ENCODE measurements at regions not wholly inside any gene's neighbourhood (a gene's known extent, or its start where the extent isn't known, plus 50 kb on each side); places are given as distances from the start of the nearest gene placed in this dataset.
A peak's percentile ranks its signal among the peaks of the same experiment; 100 is the strongest.

GRCh38 chr6:22466665-22467245 is 102.6 kb upstream of the HDGFL1 start:
- Histone ChIP-seq H3K27me3 (replicated peaks; ENCODE audit: control insufficient read depth, insufficient read depth, low read length) (no peaks in the 10 kb centered on the region), H3K9me3 (ENCODE audit: control insufficient read depth, low read length) (no peaks in the 10 kb centered on the region), H3K4me1 (ENCODE audit: control insufficient read depth, insufficient read depth, low read length) (peaks cover 8% of the 10 kb centered on the region), H3K9ac (ENCODE audit: low read length) (no peak overlapping the region), H3K36me3 (ENCODE audit: control insufficient read depth, insufficient read depth, low read length, severe bottlenecking) (no peaks in the 10 kb centered on the region), H3K4me3 (ENCODE audit: low read length) (no peak overlapping the region)
- DNase-seq (ENCODE audit: low read depth): no peak

- Histone ChIP-seq H3K4me1 (ENCODE audit: control insufficient read depth, insufficient read depth, low read length) (peaks cover 8% of the 10 kb centered on the region), H3K9me3 (ENCODE audit: control insufficient read depth, low read length) (no peaks in the 10 kb centered on the region), H3K27me3 (replicated peaks; ENCODE audit: control insufficient read depth, insufficient read depth, low read length) (no peaks in the 10 kb centered on the region), H3K36me3 (ENCODE audit: control insufficient read depth, insufficient read depth, low read length, severe bottlenecking) (no peaks in the 10 kb centered on the region), H3K9ac (ENCODE audit: low read length) (no peak overlapping the region), H3K4me3 (ENCODE audit: low read length) (no peak overlapping the region)
- DNase-seq (ENCODE audit: low read depth): no peak
These were observed 101.7 kb upstream of the HDGFL1 start for GRCh38 chr6:22467645-22468044.

DNA sequence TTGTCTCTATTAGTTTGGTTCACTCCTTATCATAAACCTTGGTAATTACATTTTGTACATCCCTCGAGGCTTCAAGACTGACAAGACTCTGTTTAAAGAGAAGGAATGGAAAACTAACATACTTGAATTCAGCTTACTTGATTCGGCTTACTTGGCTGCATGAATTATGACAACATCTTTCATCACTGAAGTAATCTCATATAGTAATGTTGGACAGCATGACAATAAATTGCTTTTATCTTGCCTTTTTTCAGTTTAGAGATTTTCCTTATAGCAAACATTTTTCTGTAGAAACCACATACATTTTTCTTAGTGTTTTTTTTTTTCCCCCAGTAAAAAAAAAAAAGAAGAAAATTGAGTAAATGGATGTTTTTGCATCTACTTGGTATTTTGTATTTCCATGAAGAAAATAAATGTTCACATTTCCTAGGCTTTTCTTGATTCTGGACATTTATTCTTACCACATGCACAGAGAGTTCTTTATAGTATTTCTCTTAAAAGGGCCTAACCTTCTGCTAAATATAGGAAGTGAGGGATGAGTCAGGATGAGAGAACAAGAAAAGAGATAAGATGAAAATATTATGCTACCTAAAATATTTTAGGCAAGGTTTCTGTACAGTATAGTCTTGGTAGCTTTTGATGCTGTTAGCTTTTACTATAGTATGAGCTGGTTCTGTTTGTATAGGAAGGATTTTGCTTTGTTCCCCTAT is 101.0 kb upstream of the HDGFL1 start:
- Histone ChIP-seq H3K4me3 (ENCODE audit: low read length) (no peak overlapping the region), H3K9ac (ENCODE audit: low read length) (no peak overlapping the region), H3K9me3 (ENCODE audit: control insufficient read depth, low read length) (no peaks in the 10 kb centered on the region), H3K36me3 (ENCODE audit: control insufficient read depth, insufficient read depth, low read length, severe bottlenecking) (no peaks in the 10 kb centered on the region), H3K4me1 (ENCODE audit: control insufficient read depth, insufficient read depth, low read length) (peaks cover 8% of the 10 kb centered on the region), H3K27me3 (replicated peaks; ENCODE audit: control insufficient read depth, insufficient read depth, low read length) (no peaks in the 10 kb centered on the region)
- peak; percentile 24 for DNase-seq (ENCODE audit: low read depth)

GRCh38 chr6:22470454-22471131 is 98.8 kb upstream of the HDGFL1 start:
- H3K36me3 ChIP-seq (ENCODE audit: control insufficient read depth, insufficient read depth, low read length, severe bottlenecking): no peaks in the 10 kb centered on the region
- no peak overlapping the region for H3K9ac ChIP-seq (ENCODE audit: low read length)
- H3K4me3 ChIP-seq (ENCODE audit: low read length): no peak overlapping the region
- H3K9me3 ChIP-seq (ENCODE audit: control insufficient read depth, low read length): no peaks in the 10 kb centered on the region
- no peaks in the 10 kb centered on the region for H3K27me3 ChIP-seq (replicated peaks; ENCODE audit: control insufficient read depth, insufficient read depth, low read length)
- DNase-seq (ENCODE audit: low read depth): no peak
- peaks cover 8% of the 10 kb centered on the region for H3K4me1 ChIP-seq (ENCODE audit: control insufficient read depth, insufficient read depth, low read length)

GRCh38 chr6:22471132-22471690 is 98.2 kb upstream of the HDGFL1 start:
- peaks cover 8% of the 10 kb centered on the region for H3K4me1 ChIP-seq (ENCODE audit: control insufficient read depth, insufficient read depth, low read length)
- no peaks in the 10 kb centered on the region for H3K9me3 ChIP-seq (ENCODE audit: control insufficient read depth, low read length)
- H3K27me3 ChIP-seq (replicated peaks; ENCODE audit: control insufficient read depth, insufficient read depth, low read length): no peaks in the 10 kb centered on the region
- H3K9ac ChIP-seq (ENCODE audit: low read length): no peak overlapping the region
- H3K36me3 ChIP-seq (ENCODE audit: control insufficient read depth, insufficient read depth, low read length, severe bottlenecking): no peaks in the 10 kb centered on the region
- DNase-seq (ENCODE audit: low read depth): peak; percentile 87
- peak overlapping the region; percentile 19 for H3K4me3 ChIP-seq (ENCODE audit: low read length)

- DNase-seq (ENCODE audit: low read depth): no peak
- H3K9ac ChIP-seq (ENCODE audit: low read length): no peak overlapping the region
- no peaks in the 10 kb centered on the region for H3K36me3 ChIP-seq (ENCODE audit: control insufficient read depth, insufficient read depth, low read length, severe bottlenecking)
- H3K27me3 ChIP-seq (replicated peaks; ENCODE audit: control insufficient read depth, insufficient read depth, low read length): no peaks in the 10 kb centered on the region
- no peak overlapping the region for H3K4me3 ChIP-seq (ENCODE audit: low read length)
- peaks cover 8% of the 10 kb centered on the region for H3K4me1 ChIP-seq (ENCODE audit: control insufficient read depth, insufficient read depth, low read length)
- H3K9me3 ChIP-seq (ENCODE audit: control insufficient read depth, low read length): no peaks in the 10 kb centered on the region
These were observed 97.6 kb upstream of the HDGFL1 start for GRCh38 chr6:22471746-22472145.

- Histone ChIP-seq H3K27me3 (replicated peaks; ENCODE audit: control insufficient read depth, insufficient read depth, low read length) (no peaks in the 10 kb centered on the region), H3K36me3 (ENCODE audit: control insufficient read depth, insufficient read depth, low read length, severe bottlenecking) (no peaks in the 10 kb centered on the region), H3K4me1 (ENCODE audit: control insufficient read depth, insufficient read depth, low read length) (peaks cover 8% of the 10 kb centered on the region), H3K9me3 (ENCODE audit: control insufficient read depth, low read length) (no peaks in the 10 kb centered on the region), H3K9ac (ENCODE audit: low read length) (no peak overlapping the region), H3K4me3 (ENCODE audit: low read length) (no peak overlapping the region)
- DNase-seq (ENCODE audit: low read depth): no peak
These were observed 95.2 kb upstream of the HDGFL1 start for GRCh38 chr6:22473991-22474682.

DNA sequence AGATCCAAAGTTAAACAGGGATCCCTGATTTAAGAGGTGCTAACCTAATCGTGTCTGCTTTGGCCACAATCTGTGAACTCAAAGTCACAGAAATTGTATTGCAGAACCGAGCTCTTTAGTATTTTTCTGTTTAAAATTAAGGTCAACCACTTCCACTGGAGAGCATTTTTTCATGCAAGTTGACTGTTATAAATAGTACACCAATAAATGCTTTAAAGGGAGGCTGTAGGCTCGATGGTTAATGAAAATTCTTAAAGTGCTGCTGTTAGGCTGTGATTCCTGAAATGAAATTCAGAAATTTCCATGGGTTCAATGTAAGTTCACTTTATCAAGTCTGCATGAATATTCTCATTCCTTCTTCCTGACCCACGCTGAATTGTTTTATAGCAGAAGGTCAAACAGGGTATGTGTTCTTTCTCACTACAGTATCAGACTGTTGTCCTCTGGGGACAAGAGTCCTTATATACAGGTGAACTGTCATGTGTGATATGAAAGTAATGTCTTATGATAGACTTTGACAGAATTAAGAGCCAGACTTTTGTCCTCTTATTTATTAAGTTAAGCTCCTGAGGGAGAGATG is 92.5 kb upstream of the HDGFL1 start:
- Histone ChIP-seq H3K9ac (ENCODE audit: low read length) (no peak overlapping the region), H3K9me3 (ENCODE audit: control insufficient read depth, low read length) (no peaks in the 10 kb centered on the region), H3K4me1 (ENCODE audit: control insufficient read depth, insufficient read depth, low read length) (no peaks in the 10 kb centered on the region), H3K4me3 (ENCODE audit: low read length) (no peak overlapping the region), H3K36me3 (ENCODE audit: control insufficient read depth, insufficient read depth, low read length, severe bottlenecking) (no peaks in the 10 kb centered on the region), H3K27me3 (replicated peaks; ENCODE audit: control insufficient read depth, insufficient read depth, low read length) (no peaks in the 10 kb centered on the region)
- DNase-seq (ENCODE audit: low read depth): no peak

DNA sequence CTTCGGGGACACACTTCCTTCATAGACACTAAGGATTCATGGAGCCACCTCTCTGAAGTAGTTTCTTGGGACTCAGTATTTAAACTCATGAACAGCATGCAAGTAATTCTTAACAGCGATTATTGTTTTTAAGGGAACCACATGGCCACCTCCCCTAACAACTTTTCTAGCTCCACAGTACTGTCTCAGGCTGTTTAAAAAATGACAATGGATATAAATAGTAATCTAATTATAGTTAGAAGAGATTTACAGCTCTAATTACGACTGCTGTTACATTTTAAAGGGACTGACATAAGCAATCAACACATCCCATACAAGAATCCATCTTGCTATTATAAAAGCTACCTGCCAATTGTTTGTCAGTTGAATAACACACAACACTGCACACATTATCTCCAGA is 72.1 kb upstream of the HDGFL1 start:
- no peaks in the 10 kb centered on the region for H3K36me3 ChIP-seq (ENCODE audit: control insufficient read depth, insufficient read depth, low read length, severe bottlenecking)
- no peaks in the 10 kb centered on the region for H3K4me1 ChIP-seq (ENCODE audit: control insufficient read depth, insufficient read depth, low read length)
- H3K4me3 ChIP-seq (ENCODE audit: low read length): no peak overlapping the region
- H3K9me3 ChIP-seq (ENCODE audit: control insufficient read depth, low read length): no peaks in the 10 kb centered on the region
- H3K27me3 ChIP-seq (replicated peaks; ENCODE audit: control insufficient read depth, insufficient read depth, low read length): no peaks in the 10 kb centered on the region
- no peak for DNase-seq (ENCODE audit: low read depth)
- H3K9ac ChIP-seq (ENCODE audit: low read length): no peak overlapping the region

GRCh38 chr6:22499815-22500214 is 69.6 kb upstream of the HDGFL1 start:
- Histone ChIP-seq H3K4me1 (ENCODE audit: control insufficient read depth, insufficient read depth, low read length) (no peaks in the 10 kb centered on the region), H3K9me3 (ENCODE audit: control insufficient read depth, low read length) (no peaks in the 10 kb centered on the region), H3K36me3 (ENCODE audit: control insufficient read depth, insufficient read depth, low read length, severe bottlenecking) (no peaks in the 10 kb centered on the region), H3K9ac (ENCODE audit: low read length) (no peak overlapping the region), H3K27me3 (replicated peaks; ENCODE audit: control insufficient read depth, insufficient read depth, low read length) (no peaks in the 10 kb centered on the region), H3K4me3 (ENCODE audit: low read length) (no peak overlapping the region)
- peak; percentile 31 for DNase-seq (ENCODE audit: low read depth)

- Histone ChIP-seq H3K4me1 (ENCODE audit: control insufficient read depth, insufficient read depth, low read length) (no peaks in the 10 kb centered on the region), H3K9ac (ENCODE audit: low read length) (no peak overlapping the region), H3K27me3 (replicated peaks; ENCODE audit: control insufficient read depth, insufficient read depth, low read length) (no peaks in the 10 kb centered on the region), H3K36me3 (ENCODE audit: control insufficient read depth, insufficient read depth, low read length, severe bottlenecking) (no peaks in the 10 kb centered on the region), H3K9me3 (ENCODE audit: control insufficient read depth, low read length) (no peaks in the 10 kb centered on the region), H3K4me3 (ENCODE audit: low read length) (no peak overlapping the region)
- no peak for DNase-seq (ENCODE audit: low read depth)
These were observed 62.9 kb upstream of the HDGFL1 start for GRCh38 chr6:22506496-22506895.
